GM23338 (cell line): ENCODE measurements at regions not wholly inside any gene's neighbourhood (a gene's known extent, or its start where the extent isn't known, plus 50 kb on each side); places are given as distances from the start of the nearest gene placed in this dataset.

Experiments used
- ATAC-seq: fragments of 200-7000 bp; cut with Tn5 transposase; 3 replicates; pipeline ENCODE4 v1.9.1; 2020
- DNase-seq: peaks from one replicate; pipeline ENCODE4 v3.0.0-alpha.2; 2015; ENCODE audit warnings: low spot score
- H2AFZ ChIP-seq: fragments of 200-600 bp; sonication (generic); 2 replicates; pipeline ENCODE4 v1.8.0; 2016; ENCODE audit warnings: antibody characterized with exemption, mild to moderate bottlenecking, moderate library complexity
- H3F3A ChIP-seq: fragments of 200-600 bp; sonication (generic); replicated peaks from 2 replicates; pipeline ENCODE4 v1.8.0; 2017; ENCODE audit warnings: antibody characterized with exemption, mixed run types, low read depth
- H3K27ac ChIP-seq: fragments of 200-600 bp; sonication (generic); 2 replicates; pipeline ENCODE4 v1.6.1; 2016; ENCODE audit warnings: low read depth
- H3K27me3 ChIP-seq: fragments of 200-600 bp; sonication (generic); 2 replicates; pipeline ENCODE4 v1.8.0; 2016; ENCODE audit warnings: mild to moderate bottlenecking, mixed run types, moderate library complexity; ENCODE audit not compliant: insufficient read depth
- H3K36me3 ChIP-seq: fragments of 200-600 bp; sonication (generic); 2 replicates; pipeline ENCODE4 v1.8.0; 2016; ENCODE audit warnings: mild to moderate bottlenecking; ENCODE audit not compliant: insufficient read depth
- H3K4me1 ChIP-seq: fragments of 200-600 bp; sonication (generic); 2 replicates; pipeline ENCODE4 v1.8.0; 2016; ENCODE audit warnings: mild to moderate bottlenecking, moderate library complexity; ENCODE audit not compliant: insufficient read depth
- H3K4me2 ChIP-seq: fragments of 200-600 bp; sonication (generic); 2 replicates; pipeline ENCODE4 v1.7.1; 2017; ENCODE audit warnings: mixed run types
- H3K4me3 ChIP-seq: fragments of 200-600 bp; sonication (generic); 2 replicates; pipeline ENCODE4 v1.6.1; 2016; ENCODE audit warnings: mixed run types
- H3K79me2 ChIP-seq: fragments of 200-600 bp; sonication (generic); replicated peaks from 2 replicates; pipeline ENCODE4 v1.8.0; 2017; ENCODE audit warnings: mild to moderate bottlenecking; ENCODE audit not compliant: insufficient read depth
- H3K9me2 ChIP-seq: fragments of 200-600 bp; sonication (generic); 2 replicates; pipeline ENCODE4 v1.8.0; 2017; ENCODE audit not compliant: insufficient read depth
- H4K20me1 ChIP-seq: fragments of 200-600 bp; sonication (generic); replicated peaks from 2 replicates; pipeline ENCODE4 v1.8.0; 2017; ENCODE audit warnings: mild to moderate bottlenecking; ENCODE audit not compliant: insufficient read depth
- H3K27ac Mint-ChIP-seq: 2 replicates; pipeline ENCODE4 v1.8.0; 2020; ENCODE audit warnings: inconsistent platforms, mild to moderate bottlenecking, moderate library complexity, mixed read lengths
- H3K27me3 Mint-ChIP-seq: 3 replicates; pipeline ENCODE4 v1.8.0; 2022; ENCODE audit warnings: low read depth, mild to moderate bottlenecking, moderate library complexity, mixed read lengths, inconsistent platforms; ENCODE audit not compliant: insufficient read depth, poor library complexity
- H3K36me3 Mint-ChIP-seq: 3 replicates; pipeline ENCODE4 v1.8.0; 2021; ENCODE audit warnings: low read depth, mild to moderate bottlenecking, inconsistent platforms, moderate library complexity, mixed read lengths
- H3K4me1 Mint-ChIP-seq: 3 replicates; pipeline ENCODE4 v1.8.0; 2020; ENCODE audit warnings: mild to moderate bottlenecking, inconsistent platforms, mixed read lengths
- H3K4me3 Mint-ChIP-seq: 3 replicates; pipeline ENCODE4 v1.8.0; 2021; ENCODE audit warnings: moderate library complexity, mild to moderate bottlenecking, inconsistent platforms, mixed read lengths
- H3K9me3 Mint-ChIP-seq: 3 replicates; pipeline ENCODE4 v1.8.0; 2020; ENCODE audit warnings: moderate library complexity, mild to moderate bottlenecking, inconsistent platforms, mixed read lengths
- CREB1 ChIP-seq: fragments of 250-450 bp; sonication (Bioruptor Pico); IDR thresholded peaks from 2 replicates; pipeline ENCODE4 v1.5.0; 2020; ENCODE audit warnings: low read depth, mild to moderate bottlenecking, moderate library complexity
- ETS1 ChIP-seq: IDR thresholded peaks from 2 replicates; pipeline ENCODE4 v1.6.1; 2016; ENCODE audit warnings: antibody characterized with exemption
- EZH2phosphoT487 ChIP-seq: fragments of 200-600 bp; sonication (generic); IDR thresholded peaks from one replicate; pipeline ENCODE4 v1.8.1; 2018; ENCODE audit warnings: antibody characterized with exemption; ENCODE audit not compliant: unreplicated experiment
- REST ChIP-seq: IDR thresholded peaks from one replicate; pipeline ENCODE4 v1.6.1; 2018; ENCODE audit warnings: antibody characterized with exemption; ENCODE audit not compliant: unreplicated experiment
- TF ChIP-seq, protein P1 (sequence below): fragments of 250-450 bp; sonication (Bioruptor Pico); IDR thresholded peaks from 2 replicates; pipeline ENCODE4 v1.5.0; 2020; ENCODE audit warnings: mild to moderate bottlenecking, moderate library complexity
- TF ChIP-seq, protein P2 (sequence below), 2 experiments: fragments of 200-600 bp in 1 of 2; sonication (generic) in 1 of 2; conservative IDR thresholded peaks; 2 replicates each; pipeline versions ENCODE4 v1.5.1 to v1.6.1; 2016 to 2017; ENCODE audit warnings: antibody characterized with exemption in 2 of 2, low read depth in 2 of 2, mild to moderate bottlenecking in 2 of 2, moderate library complexity in 1 of 2

GRCh38 chr9:129478461-129478860 lies 142.4 kb downstream of the C9orf50 start:
- TF ChIP-seq, protein P1, sequence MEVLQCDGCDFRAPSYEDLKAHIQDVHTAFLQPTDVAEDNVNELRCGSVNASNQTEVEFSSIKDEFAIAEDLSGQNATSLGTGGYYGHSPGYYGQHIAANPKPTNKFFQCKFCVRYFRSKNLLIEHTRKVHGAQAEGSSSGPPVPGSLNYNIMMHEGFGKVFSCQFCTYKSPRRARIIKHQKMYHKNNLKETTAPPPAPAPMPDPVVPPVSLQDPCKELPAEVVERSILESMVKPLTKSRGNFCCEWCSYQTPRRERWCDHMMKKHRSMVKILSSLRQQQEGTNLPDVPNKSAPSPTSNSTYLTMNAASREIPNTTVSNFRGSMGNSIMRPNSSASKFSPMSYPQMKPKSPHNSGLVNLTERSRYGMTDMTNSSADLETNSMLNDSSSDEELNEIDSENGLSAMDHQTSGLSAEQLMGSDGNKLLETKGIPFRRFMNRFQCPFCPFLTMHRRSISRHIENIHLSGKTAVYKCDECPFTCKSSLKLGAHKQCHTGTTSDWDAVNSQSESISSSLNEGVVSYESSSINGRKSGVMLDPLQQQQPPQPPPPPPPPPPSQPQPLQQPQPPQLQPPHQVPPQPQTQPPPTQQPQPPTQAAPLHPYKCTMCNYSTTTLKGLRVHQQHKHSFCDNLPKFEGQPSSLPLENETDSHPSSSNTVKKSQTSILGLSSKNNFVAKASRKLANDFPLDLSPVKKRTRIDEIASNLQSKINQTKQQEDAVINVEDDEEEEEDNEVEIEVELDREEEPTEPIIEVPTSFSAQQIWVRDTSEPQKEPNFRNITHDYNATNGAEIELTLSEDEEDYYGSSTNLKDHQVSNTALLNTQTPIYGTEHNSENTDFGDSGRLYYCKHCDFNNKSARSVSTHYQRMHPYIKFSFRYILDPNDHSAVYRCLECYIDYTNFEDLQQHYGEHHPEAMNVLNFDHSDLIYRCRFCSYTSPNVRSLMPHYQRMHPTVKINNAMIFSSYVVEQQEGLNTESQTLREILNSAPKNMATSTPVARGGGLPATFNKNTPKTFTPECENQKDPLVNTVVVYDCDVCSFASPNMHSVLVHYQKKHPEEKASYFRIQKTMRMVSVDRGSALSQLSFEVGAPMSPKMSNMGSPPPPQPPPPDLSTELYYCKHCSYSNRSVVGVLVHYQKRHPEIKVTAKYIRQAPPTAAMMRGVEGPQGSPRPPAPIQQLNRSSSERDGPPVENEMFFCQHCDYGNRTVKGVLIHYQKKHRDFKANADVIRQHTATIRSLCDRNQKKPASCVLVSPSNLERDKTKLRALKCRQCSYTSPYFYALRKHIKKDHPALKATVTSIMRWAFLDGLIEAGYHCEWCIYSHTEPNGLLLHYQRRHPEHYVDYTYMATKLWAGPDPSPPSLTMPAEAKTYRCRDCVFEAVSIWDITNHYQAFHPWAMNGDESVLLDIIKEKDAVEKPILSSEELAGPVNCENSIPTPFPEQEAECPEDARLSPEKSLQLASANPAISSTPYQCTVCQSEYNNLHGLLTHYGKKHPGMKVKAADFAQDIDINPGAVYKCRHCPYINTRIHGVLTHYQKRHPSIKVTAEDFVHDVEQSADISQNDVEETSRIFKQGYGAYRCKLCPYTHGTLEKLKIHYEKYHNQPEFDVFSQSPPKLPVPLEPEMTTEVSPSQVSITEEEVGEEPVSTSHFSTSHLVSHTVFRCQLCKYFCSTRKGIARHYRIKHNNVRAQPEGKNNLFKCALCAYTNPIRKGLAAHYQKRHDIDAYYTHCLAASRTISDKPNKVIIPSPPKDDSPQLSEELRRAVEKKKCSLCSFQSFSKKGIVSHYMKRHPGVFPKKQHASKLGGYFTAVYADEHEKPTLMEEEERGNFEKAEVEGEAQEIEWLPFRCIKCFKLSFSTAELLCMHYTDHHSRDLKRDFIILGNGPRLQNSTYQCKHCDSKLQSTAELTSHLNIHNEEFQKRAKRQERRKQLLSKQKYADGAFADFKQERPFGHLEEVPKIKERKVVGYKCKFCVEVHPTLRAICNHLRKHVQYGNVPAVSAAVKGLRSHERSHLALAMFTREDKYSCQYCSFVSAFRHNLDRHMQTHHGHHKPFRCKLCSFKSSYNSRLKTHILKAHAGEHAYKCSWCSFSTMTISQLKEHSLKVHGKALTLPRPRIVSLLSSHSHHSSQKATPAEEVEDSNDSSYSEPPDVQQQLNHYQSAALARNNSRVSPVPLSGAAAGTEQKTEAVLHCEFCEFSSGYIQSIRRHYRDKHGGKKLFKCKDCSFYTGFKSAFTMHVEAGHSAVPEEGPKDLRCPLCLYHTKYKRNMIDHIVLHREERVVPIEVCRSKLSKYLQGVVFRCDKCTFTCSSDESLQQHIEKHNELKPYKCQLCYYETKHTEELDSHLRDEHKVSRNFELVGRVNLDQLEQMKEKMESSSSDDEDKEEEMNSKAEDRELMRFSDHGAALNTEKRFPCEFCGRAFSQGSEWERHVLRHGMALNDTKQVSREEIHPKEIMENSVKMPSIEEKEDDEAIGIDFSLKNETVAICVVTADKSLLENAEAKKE (CRISPR knock-in tag): no peak
- no peak for TF ChIP-seq REST
- TF ChIP-seq, protein P2, sequence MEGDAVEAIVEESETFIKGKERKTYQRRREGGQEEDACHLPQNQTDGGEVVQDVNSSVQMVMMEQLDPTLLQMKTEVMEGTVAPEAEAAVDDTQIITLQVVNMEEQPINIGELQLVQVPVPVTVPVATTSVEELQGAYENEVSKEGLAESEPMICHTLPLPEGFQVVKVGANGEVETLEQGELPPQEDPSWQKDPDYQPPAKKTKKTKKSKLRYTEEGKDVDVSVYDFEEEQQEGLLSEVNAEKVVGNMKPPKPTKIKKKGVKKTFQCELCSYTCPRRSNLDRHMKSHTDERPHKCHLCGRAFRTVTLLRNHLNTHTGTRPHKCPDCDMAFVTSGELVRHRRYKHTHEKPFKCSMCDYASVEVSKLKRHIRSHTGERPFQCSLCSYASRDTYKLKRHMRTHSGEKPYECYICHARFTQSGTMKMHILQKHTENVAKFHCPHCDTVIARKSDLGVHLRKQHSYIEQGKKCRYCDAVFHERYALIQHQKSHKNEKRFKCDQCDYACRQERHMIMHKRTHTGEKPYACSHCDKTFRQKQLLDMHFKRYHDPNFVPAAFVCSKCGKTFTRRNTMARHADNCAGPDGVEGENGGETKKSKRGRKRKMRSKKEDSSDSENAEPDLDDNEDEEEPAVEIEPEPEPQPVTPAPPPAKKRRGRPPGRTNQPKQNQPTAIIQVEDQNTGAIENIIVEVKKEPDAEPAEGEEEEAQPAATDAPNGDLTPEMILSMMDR (conservative IDR thresholded peaks at IDR 0.05; ENCODE audit: low read depth in 2 of 2): no peak
- TF ChIP-seq ETS1: no peak
- TF ChIP-seq EZH2phosphoT487: no peak
- no peak for TF ChIP-seq CREB1 (CRISPR knock-in tag)
- H3K9me2 ChIP-seq: no peaks in the 10 kb centered on the region
- no peak overlapping the region for H2AFZ ChIP-seq
- H3K36me3 ChIP-seq: no peaks in the 10 kb centered on the region
- H3K36me3 Mint-ChIP-seq: no peaks in the 10 kb centered on the region
- no peaks in the 10 kb centered on the region for H4K20me1 ChIP-seq
- no peak overlapping the region for H3K4me2 ChIP-seq
- peaks cover 41% of the 10 kb centered on the region for H3K27me3 Mint-ChIP-seq
- H3K79me2 ChIP-seq: no peaks in the 10 kb centered on the region
- no peak overlapping the region for H3K4me3 ChIP-seq
- no peak overlapping the region for H3K4me3 Mint-ChIP-seq
- H3K4me1 ChIP-seq: peaks cover 6% of the 10 kb centered on the region
- H3K9me3 Mint-ChIP-seq: 0 out of 3 replicates have a peak, but pooled peaks cover 5% of the 10 kb centered on the region
- ATAC-seq (no peak), DNase-seq (no peak)
- no peak overlapping the region for H3K27ac ChIP-seq
- H3F3A ChIP-seq: 0 out of 2 replicates have a peak, but pooled peaks cover 2% of the 10 kb centered on the region
- no peak overlapping the region for H3K27ac Mint-ChIP-seq
- peaks cover 10% of the 10 kb centered on the region; the same call in 1 of the 3 replicates for H3K4me1 Mint-ChIP-seq
- H3K27me3 ChIP-seq: peaks cover 35% of the 10 kb centered on the region
